ENCODE measurements at regions not wholly inside any gene's neighbourhood (a gene's known extent, or its start where the extent isn't known, plus 50 kb on each side); places are given as distances from the start of the nearest gene placed in this dataset.

DNA sequence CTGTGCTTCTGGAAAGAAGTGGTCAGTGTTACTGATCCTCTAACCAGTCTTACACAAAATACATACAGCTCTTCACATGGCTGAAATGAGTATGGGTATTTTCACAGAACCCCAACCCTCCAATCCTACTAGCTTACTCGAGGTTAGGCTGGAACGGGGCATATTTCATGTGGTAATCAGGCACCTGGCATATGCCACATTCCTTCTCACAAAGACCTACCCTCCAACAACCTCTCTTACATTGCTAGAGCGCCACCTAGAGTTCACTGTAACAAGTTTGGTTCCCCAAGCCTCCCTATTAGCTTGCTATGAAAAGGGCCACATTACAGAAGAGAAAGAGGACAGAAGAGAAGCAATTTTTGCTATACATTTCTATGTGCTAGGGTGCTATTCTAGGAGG lies 597.3 kb downstream of the PRELID2 start:
- peak; percentile 21 for DNase-seq

GRCh38 chr5:145236983-145237382 lies 598.2 kb downstream of the PRELID2 start:
- DNase-seq, result no peak

DNA sequence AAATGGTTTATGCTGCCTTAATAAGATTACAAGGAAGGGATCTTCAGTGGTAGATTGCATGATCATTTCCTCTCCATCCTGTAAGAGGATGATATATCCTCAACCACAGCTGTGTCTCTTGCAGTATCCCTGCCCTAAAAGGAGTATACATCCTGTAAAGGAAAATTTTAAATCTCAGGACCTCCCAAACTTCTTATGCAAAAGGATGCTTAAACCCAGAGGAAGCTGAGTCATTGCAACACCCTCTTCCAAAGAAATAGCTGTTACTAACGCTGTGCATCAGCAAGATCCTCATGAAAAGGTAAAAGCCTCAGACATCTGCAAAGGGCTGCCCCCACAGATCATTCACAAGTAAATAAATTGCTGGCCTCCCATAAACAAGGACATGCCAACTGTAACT lies 599.0 kb downstream of the PRELID2 start:
- DNase-seq, result no peak

GRCh38 chr5:145233461-145233860 lies 601.7 kb downstream of the PRELID2 start:
- DNase-seq, result no peak

DNA sequence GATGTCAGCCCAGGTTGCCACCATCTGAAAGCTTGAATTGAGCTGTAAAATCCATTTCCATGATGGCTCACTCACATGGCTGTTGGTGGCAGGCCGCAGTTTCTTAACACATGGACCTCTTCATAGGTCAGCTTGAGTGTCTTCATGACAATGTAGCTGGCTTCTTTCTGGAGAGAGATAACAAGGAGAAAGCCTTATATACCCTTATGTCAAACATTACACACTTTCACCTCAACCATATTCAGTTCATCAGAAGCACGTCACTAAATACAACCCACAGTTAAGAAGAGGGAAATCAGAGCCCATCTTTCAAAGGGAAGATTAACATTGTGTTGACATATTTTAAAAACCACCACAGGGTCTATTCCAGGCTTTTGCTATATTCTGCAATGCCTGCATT lies 604.4 kb downstream of the PRELID2 start:
- no peak for DNase-seq

DNA sequence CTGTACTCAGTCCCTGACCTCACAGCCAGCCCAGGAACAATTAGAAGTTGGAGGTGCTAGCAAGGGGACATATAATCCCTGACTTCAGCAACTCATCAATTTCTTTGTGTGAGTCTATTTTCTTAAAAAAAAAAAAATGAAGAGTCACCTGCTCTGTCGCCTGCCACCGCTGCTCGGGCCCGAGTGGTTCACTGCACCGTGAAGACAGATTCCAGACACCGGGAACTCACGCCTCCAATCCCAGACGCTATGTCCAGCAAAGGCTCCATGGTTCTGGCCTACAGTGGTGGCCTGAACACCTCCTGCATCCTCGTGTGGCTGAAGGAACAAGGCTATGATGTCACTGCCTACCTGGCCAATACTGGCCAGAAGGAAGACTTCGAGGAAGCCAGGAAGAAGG lies 606.6 kb downstream of the PRELID2 start:
- DNase-seq, result no peak

- no peak for DNase-seq
Measured at GRCh38 chr5:145227881-145228280, 607.3 kb downstream of the PRELID2 start.

DNA sequence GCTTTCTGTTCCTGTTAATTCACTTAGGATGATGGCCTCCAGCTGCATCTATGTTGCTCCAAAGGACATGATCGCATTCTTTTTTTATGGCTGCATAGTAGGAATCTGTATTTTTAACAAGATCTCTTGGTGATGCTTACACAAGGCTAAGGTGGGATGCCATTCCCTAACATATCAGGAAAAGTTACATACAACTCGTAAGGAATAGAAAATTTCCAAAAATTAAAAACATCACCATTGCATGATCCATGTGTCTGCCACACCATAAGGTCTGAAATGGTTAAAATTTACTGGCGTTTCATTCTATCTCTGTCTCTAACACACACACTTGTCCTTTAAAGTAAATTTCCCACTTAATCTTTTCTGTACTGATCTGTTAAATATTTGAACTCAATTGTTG lies 608.4 kb downstream of the PRELID2 start:
- DNase-seq, result no peak

DNA sequence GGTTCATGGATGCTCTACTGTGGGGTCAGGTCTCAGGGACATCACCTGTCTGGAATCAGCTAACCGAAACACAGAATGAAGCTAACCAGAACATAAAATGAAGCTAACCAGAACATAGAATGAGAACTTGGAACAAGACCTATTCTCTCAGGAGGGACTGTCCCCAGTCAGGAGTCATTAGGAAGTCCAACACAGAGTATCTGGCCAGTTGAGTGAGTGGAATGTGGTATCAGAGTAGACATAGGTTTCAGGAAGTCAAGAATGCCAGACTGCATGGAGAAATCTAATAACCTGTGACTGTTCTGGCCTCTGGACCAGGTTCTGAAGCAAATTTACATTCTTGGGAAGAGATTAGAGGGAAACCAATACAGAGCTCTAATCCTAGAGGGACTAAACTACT lies 609.6 kb downstream of the PRELID2 start:
- DNase-seq, result no peak

DNA sequence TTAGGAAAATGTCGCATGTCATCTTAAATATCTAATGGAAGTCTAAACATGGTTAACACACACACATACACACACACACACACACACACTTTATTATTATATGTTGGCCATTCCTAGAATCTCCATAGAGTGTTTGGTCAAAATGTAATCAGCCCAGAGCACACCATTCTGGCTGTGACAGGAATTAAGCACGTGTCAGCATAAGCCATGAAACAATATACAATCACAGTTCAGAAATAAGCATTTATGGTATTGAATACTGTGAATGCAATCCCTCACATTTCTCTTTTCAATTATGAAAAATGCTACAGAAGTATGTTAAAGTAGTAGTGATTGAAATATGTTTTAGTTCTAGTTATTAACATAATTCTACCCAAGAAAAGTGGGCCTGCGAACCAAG lies 611.6 kb downstream of the PRELID2 start:
- no peak for DNase-seq

- DNase-seq, result no peak
Measured at GRCh38 chr5:145222622-145223021, 612.5 kb downstream of the PRELID2 start.

GRCh38 chr5:145221416-145221815 lies 613.7 kb downstream of the PRELID2 start:
- DNase-seq, result no peak

DNA sequence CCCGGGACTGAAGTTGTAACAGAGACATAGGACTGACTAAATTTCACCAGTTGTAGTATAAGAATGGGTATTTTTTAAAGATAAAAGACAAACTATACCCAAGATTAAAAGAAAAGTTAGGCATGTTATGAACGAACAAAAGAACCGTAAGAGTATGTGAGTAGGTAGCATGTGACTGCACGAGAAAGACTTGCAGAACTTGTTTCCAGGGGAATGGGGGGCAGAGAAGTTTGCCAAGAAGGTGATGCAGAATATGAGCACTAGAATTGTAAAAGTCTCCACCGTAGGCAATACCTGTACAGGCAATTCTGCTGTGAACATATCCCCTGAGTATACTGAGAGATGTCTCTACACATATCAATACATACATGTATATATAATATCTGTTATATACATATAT lies 614.7 kb downstream of the PRELID2 start:
- DNase-seq, result no peak

- no peak for DNase-seq
Measured at GRCh38 chr5:145218982-145219381, 616.2 kb downstream of the PRELID2 start.

DNA sequence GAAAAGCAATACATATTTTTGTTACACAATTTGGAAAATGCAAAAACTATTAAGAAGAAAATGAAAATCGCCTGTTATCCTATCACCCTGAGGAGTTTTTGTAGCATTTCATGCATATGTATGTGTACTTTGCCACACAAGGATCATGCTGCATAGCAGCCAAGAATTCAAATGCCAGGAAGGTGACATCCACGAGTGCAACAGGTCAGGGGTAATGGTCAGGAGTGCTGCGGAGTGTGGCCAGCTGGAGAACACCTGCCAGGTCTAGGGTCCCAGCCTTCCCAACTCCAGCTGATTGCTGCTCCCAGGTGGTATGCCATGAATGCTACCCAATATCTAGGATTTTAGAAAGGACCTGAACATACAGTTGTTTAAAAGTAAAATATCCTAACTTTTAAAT lies 617.1 kb downstream of the PRELID2 start:
- no peak for DNase-seq

DNA sequence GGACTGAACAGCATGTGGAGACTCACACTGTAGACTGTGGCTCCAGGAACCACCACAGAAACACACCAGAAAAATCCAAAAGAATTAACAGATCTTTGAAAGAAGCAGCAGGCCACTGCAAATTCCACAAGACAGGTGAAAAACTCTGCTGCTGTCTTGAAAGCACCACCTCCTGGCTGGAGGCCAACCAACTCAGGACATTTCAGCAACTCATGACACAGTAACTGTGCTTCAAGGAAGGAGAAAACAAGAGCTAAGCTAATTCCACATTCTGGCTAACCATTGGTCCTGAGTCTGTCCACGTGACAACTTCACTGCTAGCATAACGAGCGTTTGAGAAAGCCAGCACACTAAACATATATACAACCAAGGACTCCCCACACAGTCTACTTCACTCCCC lies 625.1 kb downstream of the PRELID2 start:
- no peak for DNase-seq

DNA sequence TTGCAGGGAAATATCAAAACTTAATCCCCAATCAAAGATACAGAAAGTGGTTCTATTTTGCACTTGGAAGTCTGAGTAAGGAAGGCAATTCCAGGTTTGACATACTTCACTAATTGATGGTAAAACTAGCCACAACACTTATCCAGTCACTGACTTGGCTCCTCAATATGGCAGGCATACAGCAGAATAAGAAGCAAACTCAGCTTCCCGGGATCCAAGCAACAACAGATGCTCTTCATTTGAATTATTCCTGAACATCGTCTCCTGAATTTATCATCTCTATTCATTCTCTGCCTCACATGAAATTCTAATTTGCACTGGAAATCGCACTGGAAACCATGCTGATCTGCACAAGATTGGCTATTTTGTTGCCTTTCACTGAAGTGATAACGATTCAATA lies 629.6 kb downstream of the PRELID2 start:
- DNase-seq, result no peak

DNA sequence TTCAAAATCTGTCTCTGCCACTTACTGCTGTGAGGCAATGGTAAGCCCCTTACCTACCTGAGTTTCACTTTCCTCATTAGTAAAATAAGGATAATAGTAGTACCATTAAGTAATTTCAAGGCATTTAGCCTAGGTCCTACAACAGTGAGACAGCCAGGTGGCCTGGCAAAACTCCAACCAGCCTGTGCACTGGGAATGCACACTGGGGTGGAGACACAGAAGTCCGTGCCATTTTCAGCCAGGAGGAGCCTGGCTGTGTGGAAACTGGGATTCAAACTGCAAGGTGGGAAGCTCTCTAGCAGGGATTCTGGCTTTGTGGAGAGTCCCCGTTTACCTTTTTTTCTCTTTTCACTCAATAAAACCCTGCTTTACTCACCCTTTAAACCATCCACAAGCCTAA lies 630.4 kb downstream of the PRELID2 start:
- no peak for DNase-seq

DNA sequence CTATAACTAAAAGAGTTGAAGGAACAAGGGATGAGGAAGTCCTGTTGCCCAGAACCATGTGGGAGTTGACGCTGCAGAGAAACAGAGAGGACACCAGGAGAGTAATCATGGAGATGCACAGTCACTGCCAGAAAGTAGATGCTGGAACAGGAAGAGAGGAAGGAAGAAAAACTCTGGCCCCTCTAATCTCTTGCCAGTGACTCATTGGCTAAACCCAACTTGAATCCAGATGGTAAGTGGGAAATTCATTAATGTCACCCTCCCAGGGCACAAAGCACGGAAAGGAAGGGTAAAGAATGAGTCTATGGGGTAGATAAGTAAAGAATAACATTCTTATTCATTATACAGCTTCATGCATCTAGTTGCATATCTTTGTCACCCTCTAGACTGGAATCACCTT lies 631.9 kb downstream of the PRELID2 start:
- DNase-seq, result no peak

DNA sequence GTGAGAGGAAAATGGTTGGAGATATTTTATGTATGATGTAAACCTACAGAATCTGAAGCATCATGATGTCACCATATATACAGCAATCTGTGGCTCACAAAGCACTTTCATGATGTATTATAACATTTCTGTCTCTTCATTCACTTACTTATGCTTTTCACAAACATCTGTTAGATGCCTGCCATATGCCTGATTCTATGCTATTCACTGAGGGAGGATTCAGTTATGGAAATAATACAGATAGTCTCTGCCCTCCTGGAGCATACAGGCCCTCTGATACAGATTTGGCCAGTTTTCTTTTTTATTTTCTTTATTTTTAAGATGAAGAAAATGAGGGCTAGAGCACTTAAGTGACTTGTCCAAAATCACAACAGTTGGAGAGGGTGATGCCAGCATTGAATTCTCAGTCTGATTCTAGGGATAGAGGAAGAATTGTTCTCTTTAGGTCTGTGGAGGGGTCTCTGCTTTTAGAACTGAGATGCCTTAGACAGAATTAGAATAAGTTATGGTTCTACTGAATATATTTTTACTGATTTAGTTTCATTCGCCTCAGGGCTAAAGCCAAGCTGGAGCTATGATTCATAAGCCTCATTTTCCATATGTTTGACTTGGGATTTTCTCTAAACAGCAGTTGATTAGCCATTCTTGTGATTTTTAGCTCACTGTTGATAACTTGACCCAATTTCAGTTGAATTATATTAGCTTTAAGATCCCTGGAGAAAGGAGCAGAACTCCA lies 636.4 kb downstream of the PRELID2 start:
- DNase-seq, result no peak

DNA sequence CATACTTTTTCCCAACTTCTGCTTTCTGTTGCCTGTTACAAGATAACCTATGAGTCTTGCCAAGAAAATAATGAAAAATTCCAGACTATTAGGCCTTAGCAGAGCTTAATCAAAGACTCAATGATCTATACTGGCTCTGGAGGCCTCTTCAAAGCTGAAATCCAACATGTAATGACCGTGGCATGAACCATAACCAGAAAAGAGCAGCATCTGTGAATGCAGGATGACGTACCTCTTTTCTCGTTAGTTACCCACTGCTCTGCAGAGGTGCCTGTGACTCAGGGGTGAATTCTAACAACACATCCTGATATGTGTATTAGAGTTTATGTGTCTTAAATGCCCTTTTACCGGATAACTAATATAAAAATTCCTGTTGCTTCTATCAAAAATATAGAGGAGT lies 645.4 kb downstream of the PRELID2 start:
- no peak for DNase-seq

DNA sequence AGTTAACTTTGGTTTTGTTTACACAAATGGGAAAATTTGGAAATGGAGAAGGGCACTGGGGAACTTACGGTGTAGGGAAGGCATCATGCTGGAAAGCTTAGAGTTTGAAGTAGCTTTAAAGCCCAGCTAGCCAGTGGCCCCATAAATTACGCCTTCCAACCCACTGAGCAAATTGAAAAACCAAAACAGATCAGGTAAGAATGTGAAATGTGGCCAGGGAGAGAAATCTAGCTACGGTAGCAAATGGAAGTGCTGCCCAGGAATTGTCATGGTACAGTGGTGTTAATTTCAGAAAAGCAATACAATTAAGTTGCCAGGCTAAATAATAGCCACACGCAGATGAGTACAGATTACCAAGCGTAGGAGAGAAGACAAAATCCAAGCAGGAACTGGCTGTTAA lies 654.8 kb downstream of the PRELID2 start:
- DNase-seq, result no peak

DNA sequence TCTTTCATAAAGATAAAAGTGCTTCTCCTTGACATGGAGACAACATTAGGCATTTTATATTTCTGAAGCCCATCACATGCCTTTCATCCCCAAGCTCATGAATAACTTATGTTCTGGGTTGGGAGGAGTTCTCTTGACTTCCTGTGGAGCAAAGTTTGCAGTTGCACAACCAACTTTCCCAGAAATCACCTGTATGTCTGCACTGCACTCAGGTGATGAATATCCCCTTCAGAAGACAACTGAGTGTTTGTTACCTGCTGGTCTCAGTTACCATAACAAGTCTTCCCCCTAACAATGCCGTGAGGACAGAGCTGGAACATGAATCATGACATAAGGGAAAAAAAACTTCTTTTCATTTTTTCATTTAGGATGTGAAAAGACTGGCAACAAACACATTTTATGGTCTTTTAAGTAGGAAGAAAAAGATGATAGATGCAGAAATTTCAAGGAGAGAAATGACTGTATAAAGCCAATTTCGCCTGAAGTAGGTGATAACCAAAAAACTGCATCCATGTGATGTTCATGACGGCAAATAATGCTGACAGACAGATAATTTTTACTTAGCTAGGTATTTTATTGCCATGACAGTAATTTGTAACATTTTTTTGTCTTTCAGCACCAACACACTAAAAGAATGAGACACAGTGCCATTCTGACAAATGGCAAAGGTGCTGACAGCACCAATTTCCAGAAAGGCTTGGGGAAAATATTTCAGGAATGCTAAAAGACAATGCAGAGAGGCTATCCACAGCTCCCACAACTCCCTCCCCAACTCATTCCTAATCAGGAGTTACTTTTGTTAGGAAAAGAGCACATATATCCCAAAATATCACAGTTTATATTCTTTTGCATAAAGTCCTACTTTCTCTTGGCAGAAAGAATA lies 656.3 kb downstream of the PRELID2 start:
- DNase-seq, result no peak

GRCh38 chr5:145176041-145176440 lies 659.1 kb downstream of the PRELID2 start:
- no peak for DNase-seq

- DNase-seq, result no peak
Measured at GRCh38 chr5:145166110-145166509, 669.0 kb downstream of the PRELID2 start.

All from NCI-H446 treated with DMSO at 0.1 percent for 48 hours (cell line).